GM12892 (cell line): ENCODE measurements at regions not wholly inside any gene's neighbourhood (a gene's known extent, or its start where the extent isn't known, plus 50 kb on each side); places are given as distances from the start of the nearest gene placed in this dataset.

Experiments used
- POLR2A ChIP-seq: IDR thresholded peaks from 2 replicates; pipeline ENCODE4 v1.6.1; 2011; ENCODE audit warnings: low read depth, low read length, control low read depth
- POLR2AphosphoS5 ChIP-seq: IDR thresholded peaks from 2 replicates; pipeline ENCODE4 v1.6.1; 2011; ENCODE audit warnings: low read depth, low read length, control low read depth
- TAF1 ChIP-seq: IDR thresholded peaks from 2 replicates; pipeline ENCODE4 v1.6.1; 2011; ENCODE audit warnings: low read depth, mild to moderate bottlenecking, control low read depth, low read length, borderline replicate concordance

DNA sequence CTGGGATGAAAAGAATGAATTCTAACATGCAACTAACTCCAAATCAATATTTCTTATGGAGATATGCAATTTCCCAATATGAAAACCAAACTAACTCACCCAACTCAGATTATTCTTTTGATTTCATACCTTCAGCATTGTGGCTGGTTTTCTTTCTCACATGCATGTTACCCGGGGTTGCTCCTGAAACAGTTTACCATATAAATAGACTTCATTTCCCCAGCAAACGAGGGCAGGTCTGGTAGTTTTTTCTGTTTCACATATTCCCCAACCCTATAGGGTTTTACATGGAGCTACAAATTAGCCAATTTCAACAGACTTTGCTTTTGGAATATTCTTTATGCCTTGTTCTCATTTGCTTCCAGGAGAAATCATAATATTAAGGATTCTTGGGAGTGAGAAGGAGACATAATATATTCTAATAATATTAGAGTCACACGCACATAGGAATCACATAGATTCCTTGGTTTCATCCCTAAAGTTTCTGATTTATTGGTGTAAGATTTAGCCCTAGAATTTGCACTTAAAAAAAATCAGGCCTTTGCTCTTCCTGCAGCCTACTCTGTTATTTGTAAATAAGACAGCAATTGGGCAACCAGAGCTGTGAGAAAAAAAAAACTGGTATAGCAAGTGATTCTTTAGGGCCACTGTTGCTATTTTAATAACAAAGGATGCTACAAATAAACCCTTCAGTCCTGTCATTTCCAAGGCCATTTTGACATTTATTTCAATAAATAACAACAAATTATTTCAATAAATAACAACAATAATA lies 60.3 kb upstream of the FAM20A start:
- no peak for TF ChIP-seq TAF1
- TF ChIP-seq POLR2A, result no peak
- TF ChIP-seq POLR2AphosphoS5, result no peak
